ENCODE measurements at regions not wholly inside any gene's neighbourhood (a gene's known extent, or its start where the extent isn't known, plus 50 kb on each side); places are given as distances from the start of the nearest gene placed in this dataset.

DNA sequence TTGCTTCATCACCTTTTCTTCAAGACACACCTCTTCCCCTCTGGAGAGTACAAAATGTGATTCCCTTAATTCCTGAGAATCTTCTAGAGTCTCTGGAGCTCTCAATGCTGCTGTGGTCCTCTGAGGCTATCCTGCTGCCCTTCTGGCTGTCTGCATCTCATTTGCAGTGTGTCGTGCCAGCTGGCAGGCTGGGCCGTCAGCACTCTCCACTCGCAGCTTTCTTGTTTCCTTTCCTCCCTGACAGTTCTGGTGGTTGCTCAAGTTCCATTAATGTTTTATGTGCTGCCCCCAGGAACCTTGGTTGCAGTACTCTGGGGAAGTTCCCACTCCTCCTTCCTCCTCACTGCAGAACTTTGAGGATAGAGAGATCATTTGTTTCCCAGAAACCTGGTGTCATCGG, 210.8 kb upstream of the ROPN1 start:
- TF ChIP-seq POLR2A (IDR thresholded peaks at IDR 0.05) (no peak), EP300 (IDR thresholded peaks at IDR 0.05) (no peak)
- TF ChIP-seq, protein P1, sequence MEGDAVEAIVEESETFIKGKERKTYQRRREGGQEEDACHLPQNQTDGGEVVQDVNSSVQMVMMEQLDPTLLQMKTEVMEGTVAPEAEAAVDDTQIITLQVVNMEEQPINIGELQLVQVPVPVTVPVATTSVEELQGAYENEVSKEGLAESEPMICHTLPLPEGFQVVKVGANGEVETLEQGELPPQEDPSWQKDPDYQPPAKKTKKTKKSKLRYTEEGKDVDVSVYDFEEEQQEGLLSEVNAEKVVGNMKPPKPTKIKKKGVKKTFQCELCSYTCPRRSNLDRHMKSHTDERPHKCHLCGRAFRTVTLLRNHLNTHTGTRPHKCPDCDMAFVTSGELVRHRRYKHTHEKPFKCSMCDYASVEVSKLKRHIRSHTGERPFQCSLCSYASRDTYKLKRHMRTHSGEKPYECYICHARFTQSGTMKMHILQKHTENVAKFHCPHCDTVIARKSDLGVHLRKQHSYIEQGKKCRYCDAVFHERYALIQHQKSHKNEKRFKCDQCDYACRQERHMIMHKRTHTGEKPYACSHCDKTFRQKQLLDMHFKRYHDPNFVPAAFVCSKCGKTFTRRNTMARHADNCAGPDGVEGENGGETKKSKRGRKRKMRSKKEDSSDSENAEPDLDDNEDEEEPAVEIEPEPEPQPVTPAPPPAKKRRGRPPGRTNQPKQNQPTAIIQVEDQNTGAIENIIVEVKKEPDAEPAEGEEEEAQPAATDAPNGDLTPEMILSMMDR (IDR thresholded peaks at IDR 0.05): no peak
- no peak overlapping the region for H3K4me3 ChIP-seq
- DNase-seq: peak; percentile 25 to 77 (median 48)
- peaks cover 10% of the 10 kb centered on the region for H3K4me1 ChIP-seq (ENCODE audit: insufficient read depth)
- WGBS, 3 donors: 10 to 14% (median 12%) methylated on average over 4 of the region's 4 CpGs
- intact Hi-C loops (cut with DNase I): no loop called here
- H3K36me3 ChIP-seq: no peaks in the 10 kb centered on the region
- no peaks in the 10 kb centered on the region for H3K27me3 ChIP-seq
- H3K9me3 ChIP-seq: no peaks in the 10 kb centered on the region
- no peak overlapping the region for H3K27ac ChIP-seq

DNA sequence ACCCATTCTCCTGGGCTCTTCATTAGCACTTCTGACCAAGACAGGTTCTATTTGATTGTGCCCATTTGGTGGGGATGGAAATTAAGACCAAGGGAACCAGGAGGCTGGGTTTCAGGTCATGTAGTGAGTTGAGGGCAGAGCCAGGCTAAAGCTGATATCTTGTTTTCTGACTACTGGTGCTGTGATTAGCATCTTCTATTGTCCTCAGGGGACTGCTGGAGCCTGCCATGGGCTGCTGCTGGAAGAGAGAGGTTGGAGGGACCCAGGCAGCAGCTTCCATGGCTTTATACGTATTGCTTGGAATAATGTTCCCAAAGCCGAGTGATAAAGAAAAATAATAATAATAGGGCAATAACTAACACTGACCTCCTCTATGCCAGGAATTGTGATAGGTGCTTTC, 211.4 kb upstream of the ROPN1 start:
- no peaks in the 10 kb centered on the region for H3K9me3 ChIP-seq
- WGBS, 3 donors: 62 to 79% (median 74%) methylated on average over 2 of the region's 2 CpGs

DNA sequence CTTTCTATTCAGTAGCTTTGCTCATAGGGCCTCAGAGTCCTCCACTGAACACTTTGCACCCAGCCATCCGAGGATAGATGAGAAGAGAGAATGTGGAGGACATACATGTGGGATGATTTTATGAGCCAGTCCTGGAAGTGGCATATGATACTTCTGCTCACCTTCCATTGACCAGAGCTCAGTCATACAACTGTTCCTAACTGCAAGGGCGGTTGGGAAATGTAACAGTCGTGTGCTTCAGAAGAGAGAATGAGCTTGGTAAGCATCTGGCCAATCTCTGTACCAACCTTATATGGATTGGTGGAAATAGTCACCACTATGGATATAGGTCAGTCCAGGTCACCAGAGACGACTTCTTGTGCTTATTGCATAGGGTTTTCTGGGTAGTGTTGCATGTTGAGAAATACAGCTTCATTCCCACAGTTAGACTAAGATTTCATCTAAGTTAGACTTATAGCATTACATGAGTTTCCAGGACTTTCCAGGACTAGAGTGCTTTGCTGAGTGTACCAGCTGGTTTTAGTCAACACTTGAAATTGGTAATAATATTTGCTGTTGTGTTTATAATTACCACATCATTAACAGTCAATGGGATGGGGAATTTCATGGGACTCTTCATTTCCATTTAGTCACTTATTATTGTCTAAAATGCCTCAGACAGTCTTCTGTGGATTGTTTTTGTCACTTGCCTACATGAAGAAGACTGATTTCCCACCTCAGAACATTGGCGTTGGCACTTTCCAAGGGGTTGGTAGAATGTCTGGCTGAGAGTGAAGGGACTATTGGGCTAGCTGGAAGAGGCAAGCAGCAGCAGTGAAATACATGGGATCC, 214.5 kb upstream of the ROPN1 start:
- no peaks in the 10 kb centered on the region for H3K9me3 ChIP-seq
- no peak for TF ChIP-seq POLR2A (IDR thresholded peaks at IDR 0.05)
- TF ChIP-seq, protein P1 (IDR thresholded peaks at IDR 0.05): no peak
- TF ChIP-seq EP300 (IDR thresholded peaks at IDR 0.05): no peak
- no peak overlapping the region for H3K4me3 ChIP-seq
- WGBS, 3 donors: 90 to 96% (median 96%) methylated on average over 5 of the region's 5 CpGs
- intact Hi-C loops (cut with DNase I): no loop called here
- H3K27me3 ChIP-seq: no peaks in the 10 kb centered on the region
- no peaks in the 10 kb centered on the region for H3K36me3 ChIP-seq
- H3K27ac ChIP-seq: no peak overlapping the region
- H3K4me1 ChIP-seq (ENCODE audit: insufficient read depth): peaks cover 11% of the 10 kb centered on the region
- no peak for DNase-seq

More for the DNA sequence above, 211.4 kb upstream of the ROPN1 start:
- no peaks in the 10 kb centered on the region for H3K27me3 ChIP-seq
- H3K27ac ChIP-seq: no peak overlapping the region
- H3K36me3 ChIP-seq: no peaks in the 10 kb centered on the region
- TF ChIP-seq, protein P1 (IDR thresholded peaks at IDR 0.05): no peak
- TF ChIP-seq EP300 (IDR thresholded peaks at IDR 0.05): no peak
- no peak for TF ChIP-seq POLR2A (IDR thresholded peaks at IDR 0.05)
- DNase-seq: no peak
- intact Hi-C loops (cut with DNase I): no loop called here
- H3K4me1 ChIP-seq (ENCODE audit: insufficient read depth): peaks cover 11% of the 10 kb centered on the region
- H3K4me3 ChIP-seq: no peak overlapping the region

DNA sequence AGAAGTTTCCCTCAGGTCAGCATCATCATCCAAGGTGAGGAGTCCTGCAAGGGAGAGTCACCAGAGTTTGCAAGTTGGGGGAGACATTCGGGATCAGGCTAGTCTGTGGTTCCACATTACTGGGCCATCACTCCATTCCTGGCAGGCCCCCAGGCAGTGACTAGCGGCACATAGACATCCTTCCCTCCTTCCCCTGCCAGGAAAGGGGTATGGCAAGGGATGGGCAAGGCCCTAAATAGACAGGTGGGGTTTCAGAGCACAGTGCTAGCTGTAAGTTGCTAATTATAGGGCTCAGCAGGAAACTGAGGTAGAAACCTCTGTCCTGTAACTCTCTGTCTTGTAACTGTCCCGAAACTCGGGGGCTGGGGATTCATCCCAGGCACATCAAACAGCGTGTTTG, 215.2 kb upstream of the ROPN1 start:
- H3K27me3 ChIP-seq: no peaks in the 10 kb centered on the region
- no peaks in the 10 kb centered on the region for H3K9me3 ChIP-seq
- H3K4me3 ChIP-seq: no peak overlapping the region
- H3K27ac ChIP-seq: no peak overlapping the region
- TF ChIP-seq EP300 (IDR thresholded peaks at IDR 0.05) (no peak), POLR2A (IDR thresholded peaks at IDR 0.05) (no peak)
- TF ChIP-seq, protein P1 (IDR thresholded peaks at IDR 0.05): no peak
- 94 to 97% (median 96%) methylated on average over 5 of the region's 5 CpGs for whole genome bisulfite sequencing, 3 donors
- H3K36me3 ChIP-seq: no peaks in the 10 kb centered on the region
- intact Hi-C loops (cut with DNase I): no loop called here
- DNase-seq: no peak
- peaks cover 10% of the 10 kb centered on the region for H3K4me1 ChIP-seq (ENCODE audit: insufficient read depth)
